ENCODE measurements at regions not wholly inside any gene's neighbourhood (a gene's known extent, or its start where the extent isn't known, plus 50 kb on each side); places are given as distances from the start of the nearest gene placed in this dataset.
"Not testable (repeated sequence)": the region's sequence is repeated elsewhere in the genome, so short reads cannot be mapped to it uniquely, and the experiment has no call there.

- H3K27me3 Mint-ChIP-seq; DNase-seq; H3K4me3 Mint-ChIP-seq; H3K4me1 Mint-ChIP-seq; CTCF ChIA-PET; H3K36me3 Mint-ChIP-seq (ENCODE audit: low read depth); H3K9me3 Mint-ChIP-seq; H3K27ac Mint-ChIP-seq; POLR2A ChIA-PET: not testable (repeated sequence)
Measured at GRCh38 chr5:44756097-44756496, 52.6 kb upstream of the MRPS30 start.

GRCh38 chr5:44747396-44747795, 61.4 kb upstream of the MRPS30 start:
- CTCF ChIA-PET: no interaction called here
- Mint-ChIP-seq H3K27ac (no peak overlapping the region), H3K9me3 (no peaks in the 10 kb centered on the region), H3K4me3 (no peak overlapping the region), H3K36me3 (ENCODE audit: low read depth) (no peaks in the 10 kb centered on the region), H3K27me3 (no peaks in the 10 kb centered on the region), H3K4me1 (no peaks in the 10 kb centered on the region)
- POLR2A ChIA-PET: no interaction called here
- DNase-seq: no peak

DNA sequence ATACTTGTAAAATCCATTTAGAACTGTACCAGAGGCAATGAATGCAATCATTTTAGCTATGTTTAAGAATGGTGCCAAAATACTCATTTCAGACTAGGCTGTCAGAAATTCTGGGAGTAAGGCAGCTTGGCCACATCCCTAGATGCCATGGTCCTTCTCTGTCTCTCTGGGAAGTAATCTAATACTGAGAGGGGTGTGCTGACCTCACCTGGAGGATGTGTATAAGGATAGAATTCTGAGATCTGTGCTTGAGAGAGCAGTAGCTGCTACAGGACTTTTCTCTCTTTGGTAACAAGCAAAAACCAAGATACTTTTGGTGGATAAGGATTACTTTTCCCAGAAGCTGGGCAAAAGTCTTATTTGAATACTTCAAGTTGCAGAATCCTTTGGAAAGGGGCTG, 68.1 kb upstream of the MRPS30 start:
- Mint-ChIP-seq H3K9me3 (no peaks in the 10 kb centered on the region), H3K4me3 (no peak overlapping the region), H3K27me3 (no peaks in the 10 kb centered on the region), H3K36me3 (ENCODE audit: low read depth) (no peaks in the 10 kb centered on the region), H3K27ac (no peak overlapping the region), H3K4me1 (no peaks in the 10 kb centered on the region)
- ChIA-PET CTCF (no interaction called here), POLR2A (no interaction called here)
- no peak for DNase-seq

- Mint-ChIP-seq H3K27ac (no peak overlapping the region), H3K27me3 (no peaks in the 10 kb centered on the region), H3K4me3 (no peak overlapping the region), H3K9me3 (no peaks in the 10 kb centered on the region), H3K36me3 (ENCODE audit: low read depth) (no peaks in the 10 kb centered on the region), H3K4me1 (no peaks in the 10 kb centered on the region)
- DNase-seq: no peak
- POLR2A ChIA-PET: no interaction called here
- CTCF ChIA-PET: no interaction called here
Measured at GRCh38 chr5:44729536-44729935, 79.2 kb upstream of the MRPS30 start.

GRCh38 chr5:44727100-44727499, 81.6 kb upstream of the MRPS30 start:
- no peaks in the 10 kb centered on the region for H3K36me3 Mint-ChIP-seq (ENCODE audit: low read depth)
- CTCF ChIA-PET: no interaction called here
- H3K9me3 Mint-ChIP-seq: no peaks in the 10 kb centered on the region
- no peak for DNase-seq
- no peak overlapping the region for H3K27ac Mint-ChIP-seq
- no peaks in the 10 kb centered on the region for H3K4me1 Mint-ChIP-seq
- H3K4me3 Mint-ChIP-seq: no peak overlapping the region
- no peaks in the 10 kb centered on the region for H3K27me3 Mint-ChIP-seq
- POLR2A ChIA-PET: no interaction called here

DNA sequence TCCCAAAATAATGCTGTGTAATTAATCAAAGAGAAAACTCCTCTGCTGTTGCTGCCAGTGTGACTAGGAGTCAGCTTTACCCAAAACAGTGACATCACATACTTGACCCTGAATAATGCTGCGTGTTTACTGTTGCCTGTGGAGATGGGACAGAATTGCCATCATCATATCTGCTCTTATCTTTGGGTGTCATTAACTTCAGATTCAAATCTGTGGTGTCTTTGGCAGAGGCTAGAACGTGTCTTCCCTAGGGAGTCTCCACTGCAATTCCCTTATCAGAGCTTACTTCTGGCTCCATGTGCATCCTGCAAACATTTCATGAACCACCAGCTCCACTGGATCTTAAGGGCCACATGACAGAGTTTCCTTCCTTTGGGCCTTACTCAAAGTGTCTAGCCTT, 88.9 kb upstream of the MRPS30 start:
- DNase-seq: no peak
- Mint-ChIP-seq H3K4me1 (no peaks in the 10 kb centered on the region), H3K36me3 (ENCODE audit: low read depth) (no peaks in the 10 kb centered on the region), H3K4me3 (no peak overlapping the region), H3K27me3 (no peaks in the 10 kb centered on the region), H3K27ac (no peak overlapping the region), H3K9me3 (no peaks in the 10 kb centered on the region)
- CTCF ChIA-PET: no interaction called here
- POLR2A ChIA-PET: no interaction called here

GRCh38 chr5:44714871-44715561, 93.7 kb upstream of the MRPS30 start:
- Mint-ChIP-seq H3K27ac (no peak overlapping the region), H3K27me3 (no peaks in the 10 kb centered on the region), H3K9me3 (no peaks in the 10 kb centered on the region), H3K36me3 (ENCODE audit: low read depth) (no peaks in the 10 kb centered on the region), H3K4me3 (no peak overlapping the region), H3K4me1 (no peaks in the 10 kb centered on the region)
- DNase-seq: no peak
- CTCF ChIA-PET: no interaction called here
- POLR2A ChIA-PET: no interaction called here

DNA sequence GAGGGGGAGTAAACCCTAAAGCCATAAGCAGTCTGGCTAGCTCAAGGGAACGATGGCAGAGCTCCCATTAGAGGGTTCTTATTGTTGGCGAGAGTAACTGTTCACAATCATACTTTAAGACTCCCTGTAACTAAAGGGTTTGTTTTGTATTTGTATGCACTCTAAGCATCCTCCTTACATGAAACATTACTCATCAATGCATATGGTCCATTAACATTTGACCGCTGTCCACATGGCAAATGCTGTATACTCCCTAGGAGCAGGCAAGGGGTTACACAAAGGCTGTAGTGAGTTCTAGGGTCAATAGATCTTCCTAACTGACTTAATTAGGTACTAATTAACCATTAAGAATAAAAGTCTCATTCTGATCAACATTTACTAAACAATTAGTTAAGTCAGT, 95.3 kb upstream of the MRPS30 start:
- no peaks in the 10 kb centered on the region for H3K4me1 Mint-ChIP-seq
- no peak overlapping the region for H3K27ac Mint-ChIP-seq
- POLR2A ChIA-PET: no interaction called here
- no peak for DNase-seq
- H3K4me3 Mint-ChIP-seq: no peak overlapping the region
- CTCF ChIA-PET: no interaction called here
- no peaks in the 10 kb centered on the region for H3K27me3 Mint-ChIP-seq
- H3K9me3 Mint-ChIP-seq: no peaks in the 10 kb centered on the region
- H3K36me3 Mint-ChIP-seq (ENCODE audit: low read depth): no peaks in the 10 kb centered on the region

- Mint-ChIP-seq H3K27me3 (no peaks in the 10 kb centered on the region), H3K36me3 (ENCODE audit: low read depth) (no peaks in the 10 kb centered on the region), H3K27ac (no peak overlapping the region), H3K4me1 (no peaks in the 10 kb centered on the region), H3K9me3 (no peaks in the 10 kb centered on the region), H3K4me3 (no peak overlapping the region)
- no peak for DNase-seq
- POLR2A ChIA-PET: no interaction called here
- CTCF ChIA-PET: no interaction called here
Measured at GRCh38 chr5:44711901-44712300, 96.8 kb upstream of the MRPS30 start.

DNA sequence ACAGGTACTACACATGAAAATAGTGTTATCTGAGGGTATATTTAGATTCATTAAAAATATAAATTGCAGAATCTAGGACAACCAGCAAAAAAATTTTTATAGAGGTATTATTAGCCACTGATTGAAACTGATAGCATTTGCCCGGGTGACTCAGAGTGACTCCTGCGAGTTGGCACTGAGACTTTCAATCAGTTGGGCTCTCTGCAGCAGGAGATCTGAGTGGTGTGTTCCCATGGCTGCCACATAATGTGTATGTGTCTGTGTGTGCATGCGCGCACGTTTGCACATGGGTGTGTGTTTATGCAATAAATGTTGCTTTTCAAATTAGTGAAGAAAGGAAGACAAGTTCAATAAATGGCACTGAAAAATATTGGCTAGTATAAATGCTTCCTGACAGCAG, 100.1 kb upstream of the MRPS30 start:
- POLR2A ChIA-PET: no interaction called here
- no peak for DNase-seq
- Mint-ChIP-seq H3K27me3 (no peaks in the 10 kb centered on the region), H3K4me1 (no peaks in the 10 kb centered on the region), H3K36me3 (ENCODE audit: low read depth) (no peaks in the 10 kb centered on the region), H3K4me3 (no peak overlapping the region), H3K9me3 (no peaks in the 10 kb centered on the region), H3K27ac (no peak overlapping the region)
- CTCF ChIA-PET: no interaction called here

- no peaks in the 10 kb centered on the region for H3K36me3 Mint-ChIP-seq (ENCODE audit: low read depth)
- H3K4me1 Mint-ChIP-seq: no peaks in the 10 kb centered on the region
- POLR2A ChIA-PET: no interaction called here
- CTCF ChIA-PET: no interaction called here
- no peak overlapping the region for H3K27ac Mint-ChIP-seq
- no peak for DNase-seq
- no peaks in the 10 kb centered on the region for H3K27me3 Mint-ChIP-seq
- no peaks in the 10 kb centered on the region for H3K9me3 Mint-ChIP-seq
- H3K4me3 Mint-ChIP-seq: no peak overlapping the region
Measured at GRCh38 chr5:44707721-44708120, 101.0 kb upstream of the MRPS30 start.

- Mint-ChIP-seq H3K36me3 (ENCODE audit: low read depth) (no peaks in the 10 kb centered on the region), H3K4me3 (no peak overlapping the region), H3K4me1 (no peaks in the 10 kb centered on the region), H3K27me3 (no peaks in the 10 kb centered on the region), H3K27ac (no peak overlapping the region), H3K9me3 (no peaks in the 10 kb centered on the region)
- DNase-seq: no peak
- ChIA-PET CTCF (no interaction called here), POLR2A (no interaction called here)
Measured at GRCh38 chr5:44697025-44697424, 111.7 kb upstream of the MRPS30 start.

DNA sequence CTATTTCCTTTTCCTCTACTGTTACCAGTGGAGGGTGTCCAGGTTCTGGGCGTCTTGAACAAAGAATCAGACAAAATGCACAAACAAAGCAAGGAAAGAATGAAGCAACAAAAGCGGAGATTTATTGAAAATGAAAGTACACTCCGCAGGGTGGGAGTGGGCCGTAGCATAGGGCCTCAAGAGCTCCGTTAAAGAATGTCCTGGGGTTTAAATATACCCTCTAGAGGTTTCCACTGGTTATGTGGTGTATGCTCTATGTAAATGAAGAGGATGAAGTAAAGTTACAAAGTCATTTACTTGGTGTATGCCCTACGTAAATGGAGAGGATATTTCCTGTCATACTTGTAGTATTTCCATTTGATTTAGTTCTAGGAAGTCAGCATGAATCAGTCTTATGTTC, 113.5 kb upstream of the MRPS30 start:
- ChIA-PET POLR2A (no interaction called here), CTCF (no interaction called here)
- Mint-ChIP-seq H3K4me1 (no peaks in the 10 kb centered on the region), H3K27me3 (no peaks in the 10 kb centered on the region), H3K4me3 (no peak overlapping the region), H3K27ac (no peak overlapping the region), H3K9me3 (no peaks in the 10 kb centered on the region), H3K36me3 (ENCODE audit: low read depth) (no peaks in the 10 kb centered on the region)
- no peak for DNase-seq

DNA sequence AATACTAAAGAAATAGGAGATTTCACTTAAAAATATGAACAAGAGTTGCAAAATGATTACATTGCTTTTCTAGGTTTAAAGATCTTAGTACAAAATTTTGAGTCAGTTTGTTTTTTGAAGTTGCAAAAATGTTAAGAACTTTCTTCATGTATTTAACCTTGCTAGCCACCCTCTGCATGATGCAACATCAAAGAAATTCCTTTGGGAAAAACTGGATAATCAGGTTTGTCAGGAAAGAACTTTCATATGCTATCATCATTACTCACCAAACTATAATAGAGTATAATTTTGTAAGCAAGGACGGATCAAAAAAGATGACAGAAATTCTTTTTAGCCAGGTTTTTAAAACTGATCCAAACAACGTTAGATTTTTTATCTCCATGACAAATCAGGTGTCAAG, 116.9 kb upstream of the MRPS30 start:
- no peak overlapping the region for H3K27ac Mint-ChIP-seq
- no peak overlapping the region for H3K4me3 Mint-ChIP-seq
- H3K27me3 Mint-ChIP-seq: no peaks in the 10 kb centered on the region
- H3K36me3 Mint-ChIP-seq (ENCODE audit: low read depth): no peaks in the 10 kb centered on the region
- ChIA-PET POLR2A (no interaction called here), CTCF (no interaction called here)
- H3K9me3 Mint-ChIP-seq: peaks cover 5% of the 10 kb centered on the region
- H3K4me1 Mint-ChIP-seq: no peaks in the 10 kb centered on the region
- no peak for DNase-seq

GRCh38 chr5:44681906-44682305, 126.8 kb upstream of the MRPS30 start:
- CTCF ChIA-PET: no interaction called here
- no peak overlapping the region for H3K27ac Mint-ChIP-seq

More at GRCh38 chr5:44681906-44682305, 126.8 kb upstream of the MRPS30 start:
- no peak overlapping the region for H3K4me3 Mint-ChIP-seq
- no peaks in the 10 kb centered on the region for H3K27me3 Mint-ChIP-seq
- no peak for DNase-seq
- POLR2A ChIA-PET: no interaction called here
- no peaks in the 10 kb centered on the region for H3K4me1 Mint-ChIP-seq
- peaks cover under 1% of the 10 kb centered on the region for H3K9me3 Mint-ChIP-seq
- no peaks in the 10 kb centered on the region for H3K36me3 Mint-ChIP-seq (ENCODE audit: low read depth)

All from activated CD4-positive, alpha-beta memory T cell treated with anti-CD3 and anti-CD28 coated beads, Interleukin-2, amount 10 ng/mL, durations not matched to agents 7 days and 5 days (primary cell).